Stimulated activated CD4-positive, alpha-beta T cell treated with anti-CD3 and anti-CD28 coated beads, Interleukin-2, amount 100 ng/mL, for 4 hours (primary cell): ENCODE measurements at regions not wholly inside any gene's neighbourhood (a gene's known extent, or its start where the extent isn't known, plus 50 kb on each side); places are given as distances from the start of the nearest gene placed in this dataset.
"Not testable (repeated sequence)": the region's sequence is repeated elsewhere in the genome, so short reads cannot be mapped to it uniquely, and the experiment has no call there.

ENCODE experiments used
- DNase-seq: peaks from one replicate; pipeline ENCODE4 v3.0.0-alpha.2; 2020; ENCODE audit warnings: low read depth

DNA sequence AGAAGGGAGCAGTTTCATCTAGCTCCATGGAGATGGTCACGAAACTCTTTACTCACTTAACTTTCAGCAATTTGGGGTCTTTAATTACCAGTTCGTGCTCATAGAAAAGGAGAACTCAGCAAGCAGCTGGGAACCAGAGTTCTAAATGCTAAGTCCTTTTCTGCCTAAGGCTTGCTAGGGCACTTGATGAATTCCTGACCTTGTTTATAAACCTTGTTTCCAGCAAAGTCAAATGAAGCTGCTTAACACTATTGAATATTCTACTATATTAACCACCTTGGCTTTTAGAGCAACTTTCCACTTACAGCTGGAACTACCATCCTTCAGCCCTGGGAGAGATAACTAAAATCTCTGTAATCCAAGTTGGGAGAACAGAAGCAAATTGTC lies 79.5 kb upstream of the TSC22D2 start:
- no peak for DNase-seq

DNA sequence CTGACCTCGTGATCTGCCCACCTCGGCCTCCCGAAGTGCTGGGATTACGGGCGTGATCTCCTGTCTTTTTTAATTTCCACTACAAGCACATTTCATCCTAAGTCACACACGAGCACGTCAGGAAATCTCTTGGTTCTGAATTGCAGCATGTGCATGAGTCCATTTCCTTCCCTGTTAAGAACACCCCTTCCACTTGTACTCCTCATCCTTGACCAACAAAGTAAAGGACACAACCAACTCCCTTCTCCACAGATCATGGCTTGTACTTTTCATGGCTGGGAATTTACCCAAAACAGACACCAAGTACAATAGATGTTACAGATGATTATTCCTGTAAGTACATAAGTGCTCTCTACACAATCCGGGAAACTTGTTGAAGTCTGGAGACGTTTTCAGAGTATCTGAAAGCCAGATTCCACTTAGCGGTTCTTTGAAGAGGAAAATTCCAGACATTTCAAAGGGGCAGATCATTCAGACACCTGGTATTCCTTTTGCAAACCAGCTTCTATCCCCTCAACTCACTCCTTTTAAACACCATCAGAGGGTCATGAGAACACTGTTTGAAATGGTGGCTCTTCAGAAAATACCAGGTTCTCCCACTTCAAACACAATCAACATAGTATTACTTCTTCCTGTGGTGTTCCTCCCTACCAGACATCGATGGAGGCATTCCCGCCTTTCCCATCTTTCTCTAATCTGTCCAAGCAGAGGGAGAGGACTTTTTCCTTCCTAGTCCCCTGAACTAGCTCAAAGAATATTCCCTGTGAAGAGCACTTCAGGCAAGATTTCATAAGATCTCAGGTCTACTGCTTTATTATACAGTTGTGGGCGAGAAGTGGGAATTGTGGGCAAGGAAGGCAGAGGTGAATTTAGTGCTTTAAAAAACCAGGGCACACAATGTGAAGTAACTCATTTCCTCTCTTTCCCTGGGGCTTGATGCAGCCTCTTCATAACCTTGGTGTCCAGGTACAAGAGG lies 80.1 kb upstream of the TSC22D2 start:
- no peak for DNase-seq

- DNase-seq = no peak
These were observed 83.3 kb upstream of the TSC22D2 start for GRCh38 chr3:150324788-150325187.

DNA sequence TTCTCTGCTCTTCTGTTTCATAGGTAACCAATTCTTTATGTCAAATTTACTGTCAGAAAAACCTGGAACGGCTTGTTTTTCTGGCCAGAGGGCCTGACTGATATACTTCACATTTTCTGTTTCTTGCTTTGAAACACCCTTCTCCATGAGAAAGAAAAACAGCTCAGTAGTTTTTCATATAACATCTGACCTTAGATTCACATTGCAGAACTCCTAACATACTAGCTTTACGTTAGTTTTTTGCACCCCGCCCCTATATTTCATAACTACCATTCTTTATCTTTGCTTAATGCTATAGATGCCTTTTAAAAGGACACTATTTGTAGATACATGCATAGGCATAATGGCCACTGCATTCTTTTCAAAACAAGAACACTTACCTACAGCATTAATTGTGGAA lies 83.9 kb upstream of the TSC22D2 start:
- DNase-seq = no peak

- DNase-seq = no peak
These were observed 84.3 kb upstream of the TSC22D2 start for GRCh38 chr3:150323770-150324169.

DNA sequence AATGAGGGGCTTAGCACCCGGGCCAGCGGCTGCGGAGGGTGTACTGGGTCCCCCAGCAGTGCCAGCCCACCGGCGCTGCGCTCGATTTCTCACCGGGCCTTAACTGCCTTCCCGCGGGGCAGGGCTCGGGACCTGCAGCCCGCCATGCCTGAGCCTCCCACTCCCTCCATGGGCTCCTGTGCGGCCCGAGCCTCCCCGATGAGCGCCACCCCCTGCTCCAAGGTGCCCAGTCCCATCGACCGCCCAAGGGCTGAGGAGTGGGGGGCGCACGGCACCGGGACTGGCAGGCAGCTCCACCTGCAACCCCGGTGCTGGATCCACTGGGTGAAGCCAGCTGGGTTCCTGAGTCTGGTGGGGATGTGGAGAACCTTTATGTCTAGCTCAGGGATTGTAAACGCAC lies 85.0 kb upstream of the TSC22D2 start:
- DNase-seq = not testable (repeated sequence)

GRCh38 chr3:150320971-150321370 lies 87.1 kb upstream of the TSC22D2 start:
- DNase-seq = not testable (repeated sequence)

GRCh38 chr3:150319900-150320299 lies 88.2 kb upstream of the TSC22D2 start:
- no peak for DNase-seq

DNA sequence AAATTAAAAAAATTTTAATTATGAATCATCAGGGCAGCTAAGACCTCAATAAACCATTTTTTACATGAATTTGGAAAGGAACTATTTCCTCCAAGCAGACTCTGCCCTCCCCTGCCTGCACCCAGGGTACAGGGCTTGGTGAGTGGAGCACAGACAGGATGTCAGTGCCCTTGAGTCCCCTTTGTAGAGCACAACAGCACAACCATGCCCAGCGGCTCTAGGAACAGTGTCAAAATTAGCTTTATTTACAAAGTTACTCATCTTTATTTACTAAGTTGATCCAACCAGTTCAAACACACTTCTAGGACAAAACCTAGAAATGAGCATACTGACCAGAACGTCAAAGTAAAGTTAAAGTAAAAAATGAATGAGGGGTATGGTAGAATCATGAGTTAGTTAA lies 90.6 kb upstream of the TSC22D2 start:
- DNase-seq = no peak

- DNase-seq = no peak
These were observed 92.4 kb upstream of the TSC22D2 start for GRCh38 chr3:150315721-150316120.

- DNase-seq = no peak
These were observed 93.7 kb upstream of the TSC22D2 start for GRCh38 chr3:150314248-150315004.

- DNase-seq = no peak
These were observed 96.0 kb upstream of the TSC22D2 start for GRCh38 chr3:150312018-150312657.

DNA sequence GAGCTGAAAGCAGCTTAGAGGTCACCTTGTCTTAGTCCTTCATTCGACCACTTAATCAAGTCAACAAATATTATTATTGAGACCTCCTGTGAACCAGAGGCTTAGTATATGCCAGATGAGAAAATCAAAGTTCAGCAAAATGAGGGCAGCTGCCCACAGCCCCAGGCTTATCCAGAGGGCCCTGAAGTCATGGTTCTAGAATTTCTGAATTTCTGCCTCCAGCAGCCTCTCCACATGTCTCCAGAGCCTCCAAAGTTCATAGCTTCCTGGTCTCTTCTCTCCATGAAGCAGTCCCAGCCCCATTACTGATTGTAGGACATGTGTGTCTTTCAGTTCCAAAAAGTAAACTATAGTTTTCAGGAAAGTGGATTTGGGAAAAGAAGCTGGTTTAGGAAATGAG lies 96.9 kb upstream of the TSC22D2 start:
- no peak for DNase-seq

- no peak for DNase-seq
These were observed 98.5 kb upstream of the TSC22D2 start for GRCh38 chr3:150309557-150309956.

DNA sequence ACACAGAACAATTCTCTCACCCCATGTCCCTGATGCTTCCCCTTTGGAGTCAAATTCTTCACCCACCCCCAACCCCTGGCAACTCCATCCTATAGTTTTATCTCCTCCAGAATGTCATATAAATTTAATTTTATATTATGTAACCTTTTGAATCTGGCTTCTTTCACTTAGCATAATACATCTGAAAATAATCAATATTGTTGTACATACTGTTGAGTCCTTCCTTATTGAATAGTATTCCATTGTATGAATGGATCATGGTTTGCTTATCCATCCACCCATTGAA lies 98.9 kb upstream of the TSC22D2 start:
- no peak for DNase-seq

- DNase-seq = no peak
These were observed 99.4 kb upstream of the TSC22D2 start for GRCh38 chr3:150308481-150309256.

DNA sequence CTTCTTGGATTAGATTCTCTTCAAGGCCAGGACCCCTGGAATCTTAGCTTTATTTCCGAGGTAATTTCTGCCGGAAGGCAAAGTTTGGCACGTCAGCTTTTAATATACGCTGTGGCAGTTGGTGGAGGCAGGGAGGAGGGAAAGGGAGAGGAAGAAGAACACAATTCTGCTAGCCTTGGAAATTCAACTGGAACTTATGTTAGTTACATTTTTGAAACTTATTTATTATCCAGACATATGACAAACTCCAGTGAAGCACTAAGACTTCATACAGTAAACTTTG lies 100.1 kb upstream of the TSC22D2 start:
- no peak for DNase-seq

DNA sequence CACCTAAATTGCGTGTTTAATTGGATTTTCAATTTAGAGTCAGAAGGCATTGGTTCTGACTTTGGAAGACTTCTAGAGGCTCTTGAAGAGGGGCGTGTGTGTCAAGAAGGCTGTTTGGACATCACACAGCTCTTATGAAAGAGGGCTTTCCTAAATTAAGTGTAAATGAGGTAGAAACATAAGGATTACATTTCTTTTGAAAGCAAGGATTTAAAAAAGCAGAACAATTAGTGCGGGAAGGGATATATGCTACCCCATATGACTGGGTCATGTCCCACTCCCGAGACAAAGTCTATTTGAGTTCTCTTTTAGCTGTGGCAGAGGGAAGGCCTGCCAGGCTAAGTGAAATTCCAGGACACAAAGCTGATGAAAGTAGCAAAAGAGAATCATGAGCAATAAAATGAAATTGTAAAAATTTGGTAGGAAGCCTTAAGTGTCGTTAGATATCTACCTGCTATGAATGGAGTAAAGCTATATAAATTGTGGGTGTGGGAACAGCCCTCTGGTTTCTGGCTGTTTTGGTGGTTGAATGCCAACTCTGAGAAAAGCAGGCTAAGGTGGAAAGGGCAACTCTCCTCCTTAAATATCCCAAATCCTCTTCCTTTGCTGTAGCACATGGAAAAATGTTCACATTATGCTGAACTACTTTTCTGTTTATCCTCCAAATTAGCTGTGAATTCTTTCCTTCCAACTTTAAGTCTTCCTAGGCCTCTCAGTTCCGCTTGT lies 100.6 kb upstream of the TSC22D2 start:
- no peak for DNase-seq

DNA sequence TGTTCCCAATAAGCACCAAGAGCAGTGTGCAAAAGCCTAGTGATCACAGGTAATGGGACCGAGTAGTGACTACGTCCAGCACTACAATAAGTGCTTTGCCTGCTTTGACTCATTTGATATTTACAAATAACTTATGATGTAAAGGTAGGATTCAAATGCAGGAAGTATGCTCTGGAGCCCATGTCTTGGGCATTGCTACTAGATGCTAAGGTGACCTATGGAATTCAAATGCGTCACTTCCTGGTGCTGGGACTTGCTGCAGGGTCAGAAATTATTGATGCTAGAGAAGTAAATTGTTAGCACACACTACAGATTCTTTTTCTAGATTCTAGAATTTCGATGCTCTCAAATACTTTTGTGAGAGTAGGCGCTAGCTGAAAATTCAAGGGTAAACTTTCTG lies 101.2 kb upstream of the TSC22D2 start:
- DNase-seq = no peak

DNA sequence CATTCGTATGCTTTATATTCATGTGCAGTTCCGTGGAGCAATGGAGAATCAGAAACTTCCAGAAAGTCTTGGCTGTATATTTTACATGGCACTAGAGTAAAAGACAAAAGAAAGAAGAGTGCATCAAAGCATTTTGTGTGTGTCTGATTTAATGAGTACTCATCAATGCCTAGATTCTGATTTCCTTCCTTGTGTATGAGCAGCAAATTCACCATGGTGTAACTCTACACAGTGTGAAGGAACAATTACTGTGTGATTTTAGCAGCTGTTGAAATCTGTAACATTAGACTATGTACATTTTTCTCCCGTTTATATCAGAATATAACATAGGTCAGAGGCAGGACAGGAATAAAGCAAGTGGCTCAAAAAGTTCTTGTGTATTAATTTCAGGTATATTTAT lies 102.0 kb upstream of the TSC22D2 start:
- DNase-seq = no peak

DNA sequence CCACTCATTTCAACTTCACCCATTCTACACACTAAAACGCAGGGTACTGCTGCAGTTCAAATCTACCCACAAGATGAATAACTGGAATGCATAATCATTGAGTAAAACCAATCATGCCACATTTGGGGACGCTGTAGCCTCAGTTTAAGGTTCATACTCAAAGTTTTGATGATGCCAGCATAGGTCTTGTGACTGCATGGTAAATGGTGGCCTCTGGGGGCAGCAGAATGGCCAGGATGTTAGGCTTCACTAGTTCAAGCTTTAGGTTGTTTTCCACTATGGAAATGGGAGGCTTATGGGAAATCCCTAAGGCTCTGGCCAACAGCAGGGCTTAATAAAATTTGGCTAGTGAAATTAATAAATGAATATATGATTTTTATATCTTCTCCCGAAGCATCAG lies 104.3 kb upstream of the TSC22D2 start:
- no peak for DNase-seq

GRCh38 chr3:150302246-150302645 lies 105.9 kb upstream of the TSC22D2 start:
- no peak for DNase-seq
